CD4-positive, CD25-positive, alpha-beta regulatory T cell (primary cell): ENCODE measurements at regions not wholly inside any gene's neighbourhood (a gene's known extent, or its start where the extent isn't known, plus 50 kb on each side); places are given as distances from the start of the nearest gene placed in this dataset.
"Not testable (repeated sequence)": the region's sequence is repeated elsewhere in the genome, so short reads cannot be mapped to it uniquely, and the experiment has no call there.

Source experiments
- ATAC-seq, 2 donors: fragments of 150-1000 bp; cut with Tn5 transposase; one replicate each; pipeline ENCODE4 v1.10.0; 2021; ENCODE audit warnings: low read depth in 2 of 2, moderate number of reproducible peaks in 2 of 2, moderate library complexity in 1 of 2
- DNase-seq, 3 donors: peaks; one replicate each; pipeline versions ENCODE4 v3.0.0 to v3.0.0-alpha.2; 2012 to 2022; ENCODE audit warnings: mixed read lengths in 1 of 3
- H3K27ac ChIP-seq: one replicate; pipeline ENCODE4 v1.7.0; 2013; ENCODE audit warnings: mild to moderate bottlenecking, low read length; ENCODE audit not compliant: insufficient read depth, poor library complexity, severe bottlenecking
- H3K27me3 ChIP-seq: one replicate; pipeline ENCODE4 v1.7.0; 2013; ENCODE audit warnings: low read length; ENCODE audit not compliant: control insufficient read depth, insufficient read depth
- H3K36me3 ChIP-seq: one replicate; pipeline ENCODE4 v1.7.0; 2013; ENCODE audit warnings: mild to moderate bottlenecking, low read length, moderate library complexity; ENCODE audit not compliant: control insufficient read depth, insufficient read depth
- H3K4me1 ChIP-seq: 2 replicates; pipeline ENCODE4 v1.7.0; 2013; ENCODE audit warnings: mild to moderate bottlenecking, low read length; ENCODE audit not compliant: insufficient read depth, control insufficient read depth, poor library complexity, severe bottlenecking
- H3K4me3 ChIP-seq: one replicate; pipeline ENCODE4 v1.7.0; 2013; ENCODE audit warnings: low read depth, mild to moderate bottlenecking, low read length, moderate library complexity
- H3K9me3 ChIP-seq, 2 experiments: 1 replicate in 1 of 2; 2 replicates in 1 of 2; pipeline ENCODE4 v1.7.0; 2013; ENCODE audit warnings: low read length in 2 of 2, mild to moderate bottlenecking in 1 of 2, moderate library complexity in 1 of 2; ENCODE audit not compliant: control insufficient read depth in 2 of 2
- H3K27ac Mint-ChIP-seq, 3 donors: one replicate each; pipeline ENCODE4 v1.8.0; 2020 to 2022; ENCODE audit warnings: mild to moderate bottlenecking in 3 of 3, mixed read lengths in 3 of 3, moderate library complexity in 2 of 3
- H3K27me3 Mint-ChIP-seq: one replicate; pipeline ENCODE4 v1.8.0; 2022; ENCODE audit warnings: mild to moderate bottlenecking, mixed read lengths
- H3K36me3 Mint-ChIP-seq: one replicate; pipeline ENCODE4 v1.8.0; 2020; ENCODE audit warnings: mixed read lengths
- H3K4me1 Mint-ChIP-seq, 4 donors: one replicate each; pipeline ENCODE4 v1.8.0; 2020 to 2022; ENCODE audit warnings: mixed read lengths in 4 of 4, mild to moderate bottlenecking in 1 of 4
- H3K4me3 Mint-ChIP-seq, 4 donors: one replicate each; pipeline ENCODE4 v1.8.0; 2020 to 2022; ENCODE audit warnings: mild to moderate bottlenecking in 4 of 4, mixed read lengths in 4 of 4, moderate library complexity in 3 of 4
- H3K9me3 Mint-ChIP-seq, 7 donors: one replicate each; pipeline ENCODE4 v1.8.0; 2020 to 2022; ENCODE audit warnings: mixed read lengths in 7 of 7, mild to moderate bottlenecking in 3 of 7, moderate library complexity in 2 of 7

GRCh38 chr14:48323665-48324064 is 648.3 kb upstream of the MDGA2 start:
- Histone ChIP-seq H3K9me3 (no peaks in the 10 kb centered on the region), H3K36me3 (no peaks in the 10 kb centered on the region), H3K4me1 (no peaks in the 10 kb centered on the region), H3K27ac (no peak overlapping the region), H3K27me3 (no peaks in the 10 kb centered on the region), H3K4me3 (no peak overlapping the region)
- H3K9me3 Mint-ChIP-seq = peaks cover 2 to 9% (median 4%) of the 10 kb centered on the region in 7 donors
- H3K36me3 Mint-ChIP-seq = no peaks in the 10 kb centered on the region
- no peak overlapping the region for H3K4me3 Mint-ChIP-seq
- H3K27me3 Mint-ChIP-seq = no peaks in the 10 kb centered on the region
- DNase-seq (no peak), ATAC-seq (no peak)
- H3K4me1 Mint-ChIP-seq = no peaks in the 10 kb centered on the region
- no peak overlapping the region for H3K27ac Mint-ChIP-seq

- no peaks in the 10 kb centered on the region for H3K36me3 Mint-ChIP-seq
- H3K4me3 ChIP-seq = no peak overlapping the region
- no peak for DNase-seq
- no peaks in the 10 kb centered on the region for H3K9me3 ChIP-seq
- H3K27me3 Mint-ChIP-seq = no peaks in the 10 kb centered on the region
- peaks cover 0 to 19% (median 3%) of the 10 kb centered on the region in 7 donors for H3K9me3 Mint-ChIP-seq
- no peaks in the 10 kb centered on the region for H3K27me3 ChIP-seq
- no peak overlapping the region for H3K27ac ChIP-seq
- H3K27ac Mint-ChIP-seq = no peak overlapping the region
- H3K36me3 ChIP-seq = no peaks in the 10 kb centered on the region
- no peak overlapping the region for H3K4me3 Mint-ChIP-seq
- no peaks in the 10 kb centered on the region for H3K4me1 Mint-ChIP-seq
- no peaks in the 10 kb centered on the region for H3K4me1 ChIP-seq
- ATAC-seq = no peak
Observed at GRCh38 chr14:48319823-48320222, 644.4 kb upstream of the MDGA2 start.

DNA sequence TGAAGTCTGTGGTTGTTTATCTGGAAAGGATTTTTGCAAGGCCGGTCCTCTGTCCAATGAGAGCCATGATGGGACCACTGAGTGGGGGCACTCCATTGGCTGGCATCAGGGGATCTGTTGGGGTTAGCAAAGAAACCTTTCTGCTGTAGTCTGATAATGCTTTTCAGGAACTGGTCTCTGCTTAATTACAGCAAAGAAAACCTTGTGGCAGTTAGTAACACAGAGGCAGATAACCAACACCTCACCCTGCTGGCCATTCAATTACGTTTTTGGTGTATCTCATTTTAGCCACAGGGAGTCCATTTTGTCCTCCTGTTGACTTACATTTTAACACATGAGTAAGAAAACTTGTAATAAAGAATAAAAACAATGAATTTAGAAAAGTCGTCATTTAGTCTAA is 629.3 kb upstream of the MDGA2 start:
- DNase-seq (no peak), ATAC-seq (no peak)
- Histone ChIP-seq H3K4me1 (no peaks in the 10 kb centered on the region), H3K36me3 (no peaks in the 10 kb centered on the region), H3K27me3 (no peaks in the 10 kb centered on the region), H3K4me3 (no peak overlapping the region), H3K27ac (no peak overlapping the region), H3K9me3 (no peaks in the 10 kb centered on the region)
- H3K27me3 Mint-ChIP-seq = no peaks in the 10 kb centered on the region
- peaks cover 0 to 9% (median 1%) of the 10 kb centered on the region in 7 donors for H3K9me3 Mint-ChIP-seq
- H3K4me1 Mint-ChIP-seq = no peaks in the 10 kb centered on the region
- H3K4me3 Mint-ChIP-seq = no peak overlapping the region
- no peaks in the 10 kb centered on the region for H3K36me3 Mint-ChIP-seq
- H3K27ac Mint-ChIP-seq = no peak overlapping the region

GRCh38 chr14:48289701-48290100 is 614.3 kb upstream of the MDGA2 start:
- Mint-ChIP-seq H3K9me3 (peaks cover 0 to 10% (median 0%) of the 10 kb centered on the region in 7 donors), H3K4me1 (no peaks in the 10 kb centered on the region), H3K4me3 (no peak overlapping the region), H3K27ac (no peak overlapping the region), H3K36me3 (no peaks in the 10 kb centered on the region), H3K27me3 (no peaks in the 10 kb centered on the region)
- Histone ChIP-seq H3K4me3 (no peak overlapping the region), H3K4me1 (no peaks in the 10 kb centered on the region), H3K36me3 (no peaks in the 10 kb centered on the region), H3K9me3 (no peaks in the 10 kb centered on the region), H3K27ac (no peak overlapping the region), H3K27me3 (no peaks in the 10 kb centered on the region)
- no peak for DNase-seq
- no peak for ATAC-seq

DNA sequence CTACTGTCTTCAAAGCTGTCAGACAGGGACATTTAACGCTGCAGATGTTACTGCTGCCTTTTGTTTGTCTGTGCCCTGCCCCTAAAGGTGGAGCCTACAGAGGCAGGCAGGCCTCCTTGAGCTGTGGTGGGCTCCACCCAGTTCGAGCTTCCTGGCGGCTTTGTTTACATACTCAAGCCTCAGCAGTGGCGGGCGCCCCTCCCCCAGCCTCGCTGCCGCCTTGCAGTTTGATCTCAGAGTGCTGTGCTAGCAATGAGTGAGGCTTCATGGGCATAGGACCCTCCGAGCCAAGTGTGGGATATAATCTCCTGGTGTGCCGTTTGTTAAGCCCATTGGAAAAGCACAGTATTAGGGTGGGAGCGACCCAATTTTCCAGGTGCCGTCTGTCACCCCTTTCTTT is 609.8 kb upstream of the MDGA2 start:
- DNase-seq, H3K4me1 Mint-ChIP-seq, H3K27ac Mint-ChIP-seq, H3K4me3 ChIP-seq, H3K27ac ChIP-seq, H3K36me3 ChIP-seq, H3K4me1 ChIP-seq, H3K36me3 Mint-ChIP-seq, H3K27me3 Mint-ChIP-seq, ATAC-seq, H3K4me3 Mint-ChIP-seq, H3K9me3 ChIP-seq, H3K27me3 ChIP-seq: not testable (repeated sequence)
- peaks cover 0 to 16% (median 7%) of the 10 kb centered on the region in 7 donors for H3K9me3 Mint-ChIP-seq

DNA sequence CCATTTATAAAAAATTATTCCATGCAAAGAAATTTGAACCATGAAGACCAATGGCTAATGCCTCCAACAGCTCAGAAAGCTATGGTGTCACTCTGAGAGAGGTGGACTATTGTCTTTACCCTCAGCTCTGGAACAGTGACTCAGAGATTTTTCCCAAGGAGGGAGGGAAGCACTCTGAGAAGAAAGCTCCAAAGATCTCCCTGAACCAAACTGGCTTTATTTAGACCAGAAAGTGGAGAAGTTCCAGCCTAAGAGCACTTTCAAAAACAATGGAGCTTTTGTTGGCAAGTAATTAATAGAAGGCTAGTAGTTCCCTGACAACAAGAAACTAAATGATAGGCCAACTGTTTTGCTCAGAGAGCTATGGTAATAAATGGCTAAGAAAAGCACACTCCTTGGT is 599.9 kb upstream of the MDGA2 start:
- no peaks in the 10 kb centered on the region for H3K4me1 Mint-ChIP-seq
- H3K9me3 Mint-ChIP-seq = peaks cover 0 to 22% (median 5%) of the 10 kb centered on the region in 7 donors
- no peak overlapping the region for H3K27ac Mint-ChIP-seq
- Histone ChIP-seq H3K36me3 (no peaks in the 10 kb centered on the region), H3K4me3 (no peak overlapping the region), H3K27ac (no peak overlapping the region), H3K4me1 (no peaks in the 10 kb centered on the region), H3K9me3 (no peaks in the 10 kb centered on the region), H3K27me3 (no peaks in the 10 kb centered on the region)
- no peaks in the 10 kb centered on the region for H3K36me3 Mint-ChIP-seq
- no peaks in the 10 kb centered on the region for H3K27me3 Mint-ChIP-seq
- ATAC-seq (no peak), DNase-seq (no peak)
- no peak overlapping the region for H3K4me3 Mint-ChIP-seq

GRCh38 chr14:48274826-48275225 is 599.4 kb upstream of the MDGA2 start:
- no peak overlapping the region for H3K4me3 Mint-ChIP-seq
- Histone ChIP-seq H3K36me3 (no peaks in the 10 kb centered on the region), H3K9me3 (no peaks in the 10 kb centered on the region), H3K27ac (no peak overlapping the region), H3K4me1 (no peaks in the 10 kb centered on the region), H3K4me3 (no peak overlapping the region), H3K27me3 (no peaks in the 10 kb centered on the region)
- no peaks in the 10 kb centered on the region for H3K27me3 Mint-ChIP-seq
- no peaks in the 10 kb centered on the region for H3K4me1 Mint-ChIP-seq
- no peak overlapping the region for H3K27ac Mint-ChIP-seq
- DNase-seq (no peak), ATAC-seq (no peak)
- H3K9me3 Mint-ChIP-seq = peaks cover 0 to 22% (median 5%) of the 10 kb centered on the region in 7 donors
- no peaks in the 10 kb centered on the region for H3K36me3 Mint-ChIP-seq

GRCh38 chr14:48267926-48268325 is 592.5 kb upstream of the MDGA2 start:
- H3K27ac Mint-ChIP-seq = not testable (repeated sequence)

More at GRCh38 chr14:48267926-48268325, 592.5 kb upstream of the MDGA2 start:
- not testable (repeated sequence) for H3K4me1 Mint-ChIP-seq, H3K36me3 ChIP-seq, H3K4me3 ChIP-seq, H3K27me3 Mint-ChIP-seq, H3K27me3 ChIP-seq, DNase-seq, H3K4me3 Mint-ChIP-seq, H3K9me3 ChIP-seq, H3K36me3 Mint-ChIP-seq, H3K4me1 ChIP-seq, ATAC-seq, H3K27ac ChIP-seq
- peaks cover 0 to 19% (median 6%) of the 10 kb centered on the region in 7 donors for H3K9me3 Mint-ChIP-seq
